ENCODE measurements at regions not wholly inside any gene's neighbourhood (a gene's known extent, or its start where the extent isn't known, plus 50 kb on each side); places are given as distances from the start of the nearest gene placed in this dataset.

DNA sequence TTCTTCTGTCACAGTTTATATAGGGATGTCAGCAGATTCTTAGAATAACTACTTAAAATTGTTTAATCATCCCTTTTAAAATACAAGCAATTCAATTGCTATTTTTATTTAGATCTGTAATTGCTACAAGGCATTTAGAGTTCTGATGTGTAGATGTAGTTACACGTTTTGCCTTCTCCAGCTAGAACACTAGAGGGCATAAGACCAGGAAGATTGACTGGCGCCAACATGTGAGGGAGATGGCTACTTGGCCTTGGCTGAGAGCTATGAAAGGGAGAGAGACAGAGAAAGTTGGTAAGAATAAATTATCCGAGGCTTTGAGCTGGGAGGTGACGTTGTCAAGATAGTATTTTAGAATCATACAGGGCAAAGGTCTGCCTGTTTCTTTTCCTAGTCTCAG, 563.7 kb upstream of the PRKX start:
- no peaks in the 10 kb centered on the region for H3K36me3 ChIP-seq (ENCODE audit: control insufficient read depth in 2 of 2, extremely low read depth in 1 of 2, insufficient read depth in 2 of 2, low read length in 2 of 2)
- H2AFZ ChIP-seq (ENCODE audit: control insufficient read depth, low read length) = no peak overlapping the region
- no peaks in the 10 kb centered on the region for H3K9me3 ChIP-seq (ENCODE audit: control insufficient read depth, low read depth, low read length)
- no peaks in the 10 kb centered on the region for H4K20me1 ChIP-seq (ENCODE audit: control insufficient read depth, extremely low read depth, insufficient read depth, low read length)
- no peaks in the 10 kb centered on the region for H3K9me1 ChIP-seq (ENCODE audit: control insufficient read depth, extremely low read depth, insufficient read depth, low read length)
- H3K4me3 ChIP-seq (ENCODE audit: control insufficient read depth in 2 of 3, extremely low read depth in 1 of 3, insufficient read depth in 2 of 3, low read depth in 1 of 3, low read length in 3 of 3) = no peak overlapping the region
- H3K79me2 ChIP-seq (ENCODE audit: control insufficient read depth, insufficient read depth, low read length) = no peaks in the 10 kb centered on the region
- dilution Hi-C loops (cut with MboI; ENCODE audit: extremely low pct_ligation_motif_present, low sequenced_read_pairs) = no loop called here
- no peak for FAIRE-seq
- no peaks in the 10 kb centered on the region for H3K4me1 ChIP-seq (ENCODE audit: control insufficient read depth, extremely low read depth, insufficient read depth, low read length)
- no peak overlapping the region for H3K4me2 ChIP-seq (ENCODE audit: control insufficient read depth, extremely low read depth, insufficient read depth, low read depth, low read length)
- no peaks in the 10 kb centered on the region for H3K27me3 ChIP-seq (ENCODE audit: control insufficient read depth, extremely low read depth, insufficient read depth, low read length)
- no peak for DNase-seq (ENCODE audit: low read depth, low spot score)
- H3K27ac ChIP-seq (ENCODE audit: control insufficient read depth, insufficient read depth, low read length) = no peak overlapping the region
- no peak overlapping the region for H3K9ac ChIP-seq (ENCODE audit: control insufficient read depth, extremely low read depth, insufficient read depth, low read length)
- no peak for TF ChIP-seq EZH2 (IDR thresholded peaks at IDR 0.05; ENCODE audit: low read length)
- TF ChIP-seq, protein P1, sequence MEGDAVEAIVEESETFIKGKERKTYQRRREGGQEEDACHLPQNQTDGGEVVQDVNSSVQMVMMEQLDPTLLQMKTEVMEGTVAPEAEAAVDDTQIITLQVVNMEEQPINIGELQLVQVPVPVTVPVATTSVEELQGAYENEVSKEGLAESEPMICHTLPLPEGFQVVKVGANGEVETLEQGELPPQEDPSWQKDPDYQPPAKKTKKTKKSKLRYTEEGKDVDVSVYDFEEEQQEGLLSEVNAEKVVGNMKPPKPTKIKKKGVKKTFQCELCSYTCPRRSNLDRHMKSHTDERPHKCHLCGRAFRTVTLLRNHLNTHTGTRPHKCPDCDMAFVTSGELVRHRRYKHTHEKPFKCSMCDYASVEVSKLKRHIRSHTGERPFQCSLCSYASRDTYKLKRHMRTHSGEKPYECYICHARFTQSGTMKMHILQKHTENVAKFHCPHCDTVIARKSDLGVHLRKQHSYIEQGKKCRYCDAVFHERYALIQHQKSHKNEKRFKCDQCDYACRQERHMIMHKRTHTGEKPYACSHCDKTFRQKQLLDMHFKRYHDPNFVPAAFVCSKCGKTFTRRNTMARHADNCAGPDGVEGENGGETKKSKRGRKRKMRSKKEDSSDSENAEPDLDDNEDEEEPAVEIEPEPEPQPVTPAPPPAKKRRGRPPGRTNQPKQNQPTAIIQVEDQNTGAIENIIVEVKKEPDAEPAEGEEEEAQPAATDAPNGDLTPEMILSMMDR (optimal IDR thresholded peaks at IDR 0.05 in 1 of 3, IDR thresholded peaks at IDR 0.05 in 1 of 3, conservative IDR thresholded peaks at IDR 0.05 in 1 of 3; ENCODE audit: extremely low read depth in 1 of 3, insufficient read depth in 2 of 3, low read length in 3 of 3) = peak in 2 of 3 experiments; percentile 17 to 38

- Histone ChIP-seq H3K4me3 (ENCODE audit: control insufficient read depth in 2 of 3, extremely low read depth in 1 of 3, insufficient read depth in 2 of 3, low read depth in 1 of 3, low read length in 3 of 3) (no peak overlapping the region), H3K27me3 (ENCODE audit: control insufficient read depth, extremely low read depth, insufficient read depth, low read length) (no peaks in the 10 kb centered on the region), H4K20me1 (ENCODE audit: control insufficient read depth, extremely low read depth, insufficient read depth, low read length) (no peaks in the 10 kb centered on the region), H3K79me2 (ENCODE audit: control insufficient read depth, insufficient read depth, low read length) (no peaks in the 10 kb centered on the region), H2AFZ (ENCODE audit: control insufficient read depth, low read length) (no peak overlapping the region), H3K27ac (ENCODE audit: control insufficient read depth, insufficient read depth, low read length) (no peak overlapping the region), H3K9me3 (ENCODE audit: control insufficient read depth, low read depth, low read length) (no peaks in the 10 kb centered on the region), H3K4me1 (ENCODE audit: control insufficient read depth, extremely low read depth, insufficient read depth, low read length) (no peaks in the 10 kb centered on the region), H3K36me3 (ENCODE audit: control insufficient read depth in 2 of 2, extremely low read depth in 1 of 2, insufficient read depth in 2 of 2, low read length in 2 of 2) (no peaks in the 10 kb centered on the region), H3K4me2 (ENCODE audit: control insufficient read depth, extremely low read depth, insufficient read depth, low read depth, low read length) (no peak overlapping the region), H3K9ac (ENCODE audit: control insufficient read depth, extremely low read depth, insufficient read depth, low read length) (no peak overlapping the region), H3K9me1 (ENCODE audit: control insufficient read depth, extremely low read depth, insufficient read depth, low read length) (no peaks in the 10 kb centered on the region)
- no peak for TF ChIP-seq EZH2 (IDR thresholded peaks at IDR 0.05; ENCODE audit: low read length)
- no peak for FAIRE-seq
- dilution Hi-C loops (cut with MboI; ENCODE audit: extremely low pct_ligation_motif_present, low sequenced_read_pairs) = no loop called here
- no peak for DNase-seq (ENCODE audit: low read depth, low spot score)
Measured at GRCh38 chrX:4268676-4269075, 555.2 kb upstream of the PRKX start.

- Histone ChIP-seq H3K4me3 (ENCODE audit: control insufficient read depth in 2 of 3, extremely low read depth in 1 of 3, insufficient read depth in 2 of 3, low read depth in 1 of 3, low read length in 3 of 3) (no peak overlapping the region), H2AFZ (ENCODE audit: control insufficient read depth, low read length) (no peak overlapping the region), H3K9ac (ENCODE audit: control insufficient read depth, extremely low read depth, insufficient read depth, low read length) (no peak overlapping the region), H4K20me1 (ENCODE audit: control insufficient read depth, extremely low read depth, insufficient read depth, low read length) (no peaks in the 10 kb centered on the region), H3K9me1 (ENCODE audit: control insufficient read depth, extremely low read depth, insufficient read depth, low read length) (no peaks in the 10 kb centered on the region), H3K4me2 (ENCODE audit: control insufficient read depth, extremely low read depth, insufficient read depth, low read depth, low read length) (no peak overlapping the region), H3K4me1 (ENCODE audit: control insufficient read depth, extremely low read depth, insufficient read depth, low read length) (no peaks in the 10 kb centered on the region), H3K79me2 (ENCODE audit: control insufficient read depth, insufficient read depth, low read length) (no peaks in the 10 kb centered on the region), H3K27ac (ENCODE audit: control insufficient read depth, insufficient read depth, low read length) (no peak overlapping the region), H3K9me3 (ENCODE audit: control insufficient read depth, low read depth, low read length) (no peaks in the 10 kb centered on the region), H3K36me3 (ENCODE audit: control insufficient read depth in 2 of 2, extremely low read depth in 1 of 2, insufficient read depth in 2 of 2, low read length in 2 of 2) (no peaks in the 10 kb centered on the region), H3K27me3 (ENCODE audit: control insufficient read depth, extremely low read depth, insufficient read depth, low read length) (no peaks in the 10 kb centered on the region)
- dilution Hi-C loops (cut with MboI; ENCODE audit: extremely low pct_ligation_motif_present, low sequenced_read_pairs) = no loop called here
- DNase-seq (ENCODE audit: low read depth, low spot score) (no peak), FAIRE-seq (no peak)
- no peak for TF ChIP-seq EZH2 (IDR thresholded peaks at IDR 0.05; ENCODE audit: low read length)
- TF ChIP-seq, protein P1 (optimal IDR thresholded peaks at IDR 0.05 in 1 of 3, IDR thresholded peaks at IDR 0.05 in 1 of 3, conservative IDR thresholded peaks at IDR 0.05 in 1 of 3; ENCODE audit: extremely low read depth in 1 of 3, insufficient read depth in 2 of 3, low read length in 3 of 3) = no peak
Measured at GRCh38 chrX:4265036-4265435, 551.6 kb upstream of the PRKX start.
